ENCODE measurements at regions not wholly inside any gene's neighbourhood (a gene's known extent, or its start where the extent isn't known, plus 50 kb on each side); places are given as distances from the start of the nearest gene placed in this dataset.
A peak's percentile ranks its signal among the peaks of the same experiment; 100 is the strongest.

GRCh38 chr20:63127700-63128364 lies 88.1 kb downstream of the YTHDF1 start:
- DNase-seq, result no peak

GRCh38 chr20:63126876-63127699 lies 88.8 kb downstream of the YTHDF1 start:
- DNase-seq, result no peak

DNA sequence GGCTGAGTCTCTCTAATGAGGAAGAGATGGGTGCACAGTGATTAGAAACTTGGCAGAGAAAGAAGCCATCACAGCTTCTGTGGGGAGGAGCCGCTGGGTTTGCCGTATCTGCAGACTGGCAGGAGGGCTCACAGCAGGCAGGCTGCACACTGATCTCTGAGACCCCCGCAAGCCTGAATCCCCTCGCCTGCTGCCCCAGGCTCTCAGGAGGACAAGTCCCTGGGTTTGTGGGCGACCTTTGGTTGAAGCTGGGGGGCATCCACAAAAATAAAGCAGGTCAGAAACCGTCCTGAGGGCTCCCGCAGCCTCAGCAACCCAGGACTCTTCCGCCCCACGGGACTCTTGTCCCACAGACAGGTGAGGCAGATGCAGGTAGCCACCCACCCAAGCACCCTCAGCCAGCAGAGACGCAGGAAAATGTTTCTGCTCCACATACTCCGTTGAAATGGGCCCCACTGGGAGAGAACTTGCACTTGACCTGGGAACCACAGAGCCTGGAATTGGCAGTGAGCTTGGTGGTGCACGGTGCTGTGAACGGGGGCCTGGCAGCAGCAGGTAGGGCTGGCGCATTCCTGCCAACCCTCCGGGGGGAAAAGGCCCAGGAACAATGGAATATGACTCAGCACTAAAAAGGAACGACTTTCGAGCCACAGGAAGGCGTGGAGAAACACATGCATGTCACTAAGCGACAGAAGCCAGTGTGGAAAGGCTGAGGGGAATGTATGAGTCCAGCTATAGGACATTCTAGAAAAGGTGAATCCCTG lies 89.9 kb downstream of the YTHDF1 start:
- DNase-seq, result no peak

GRCh38 chr20:63125581-63125837 lies 90.4 kb downstream of the YTHDF1 start:
- DNase-seq, result no peak

DNA sequence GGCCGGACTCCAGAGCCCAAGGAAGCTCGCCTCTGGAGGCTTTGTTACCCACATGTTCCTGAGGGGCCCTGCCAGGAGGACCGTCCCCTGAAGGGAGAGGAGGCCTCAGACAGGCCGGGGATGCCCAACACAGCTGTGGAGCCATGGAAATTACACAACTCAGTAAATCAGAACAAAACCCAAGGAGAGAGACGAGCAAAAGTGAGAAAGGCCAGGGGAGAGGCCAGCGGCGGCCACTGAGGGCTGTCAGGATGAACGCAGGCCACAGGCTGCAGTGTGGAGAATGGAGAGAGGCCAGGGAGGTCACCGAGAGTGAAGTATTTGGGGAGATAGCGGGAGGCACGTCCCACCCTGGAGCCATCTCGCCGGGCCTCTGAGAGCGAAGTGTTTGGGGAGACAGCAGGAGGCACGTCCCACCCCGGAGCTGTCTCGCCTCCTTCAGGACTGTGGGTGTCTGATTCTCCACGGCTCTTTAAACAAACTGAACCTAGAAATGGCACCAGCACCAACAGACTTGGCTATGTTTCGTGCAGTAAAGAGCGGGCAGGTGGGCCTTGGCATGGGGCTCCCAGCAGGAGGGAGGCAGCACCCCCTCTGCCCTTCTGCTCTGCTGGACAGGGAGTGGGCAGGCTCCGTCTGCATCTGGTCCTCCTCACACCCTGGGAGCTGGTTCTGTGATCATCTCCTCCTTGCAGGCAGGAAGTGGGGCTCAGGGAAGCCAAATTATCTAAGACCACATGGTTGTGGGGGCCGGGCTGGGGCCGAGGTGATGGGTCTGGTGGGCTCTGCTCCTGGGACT lies 91.0 kb downstream of the YTHDF1 start:
- no peak for DNase-seq

- DNase-seq, result no peak
Measured at GRCh38 chr20:63124092-63124781, 91.7 kb downstream of the YTHDF1 start.

- no peak for DNase-seq
Measured at GRCh38 chr20:63123331-63123741, 92.6 kb downstream of the YTHDF1 start.

- no peak for DNase-seq
Measured at GRCh38 chr20:63122626-63123025, 93.3 kb downstream of the YTHDF1 start.

DNA sequence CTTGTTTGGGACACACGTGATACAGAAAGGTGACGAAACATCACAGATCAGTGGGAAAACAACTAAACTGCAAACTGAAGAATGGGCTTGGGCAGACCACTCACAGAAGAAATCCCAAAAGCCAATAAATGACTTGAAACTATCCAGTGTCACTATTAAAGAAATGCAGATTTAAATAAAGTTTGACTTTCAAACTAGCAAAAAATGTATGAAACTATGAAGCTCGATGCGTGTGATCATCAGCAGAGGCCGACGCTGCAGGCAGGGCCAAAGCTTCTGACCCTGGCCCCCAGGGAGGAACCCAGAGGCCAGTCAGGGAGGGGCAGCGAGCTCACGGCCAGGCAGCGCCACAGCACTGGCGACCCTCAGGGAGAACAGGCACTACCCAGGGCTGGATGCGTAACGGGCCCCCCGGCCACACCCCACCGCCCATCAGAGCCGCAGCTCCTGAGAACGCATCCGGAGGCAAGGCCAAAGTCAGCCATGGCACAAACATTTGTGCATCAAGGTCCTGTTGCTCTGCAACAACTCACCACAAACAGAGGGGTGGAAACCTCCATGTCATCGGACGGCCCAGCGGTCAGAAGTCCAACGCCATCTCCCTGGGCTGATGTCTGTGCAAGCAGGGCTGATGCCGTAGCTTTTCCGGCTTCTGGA lies 94.1 kb downstream of the YTHDF1 start:
- DNase-seq, result no peak

DNA sequence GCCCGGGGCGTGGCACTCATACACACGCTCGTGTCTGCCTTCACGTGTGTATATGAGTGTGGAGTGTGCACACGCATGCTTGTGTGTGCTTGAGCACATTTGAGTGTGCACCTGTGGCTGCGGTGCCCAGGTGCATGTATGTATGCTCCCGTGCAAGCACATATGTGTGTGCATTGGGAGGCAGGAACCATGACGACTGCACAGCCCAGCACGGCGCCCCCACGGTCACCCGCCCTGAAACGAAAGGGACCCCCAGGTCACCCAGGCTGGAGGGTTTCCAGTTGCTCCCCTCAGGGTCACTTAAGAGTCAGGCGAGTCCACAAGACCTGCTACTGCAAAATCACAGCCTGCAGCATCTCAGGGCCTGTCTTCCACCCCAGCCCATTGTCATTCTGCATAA lies 94.7 kb downstream of the YTHDF1 start:
- DNase-seq, result no peak

GRCh38 chr20:63120808-63121090 lies 95.2 kb downstream of the YTHDF1 start:
- DNase-seq, result no peak

- no peak for DNase-seq
Measured at GRCh38 chr20:63119963-63120807, 95.7 kb downstream of the YTHDF1 start.

GRCh38 chr20:63119121-63119962 lies 96.6 kb downstream of the YTHDF1 start:
- DNase-seq, result peak; percentile 70

- DNase-seq, result no peak
Measured at GRCh38 chr20:63118303-63119120, 97.4 kb downstream of the YTHDF1 start.

DNA sequence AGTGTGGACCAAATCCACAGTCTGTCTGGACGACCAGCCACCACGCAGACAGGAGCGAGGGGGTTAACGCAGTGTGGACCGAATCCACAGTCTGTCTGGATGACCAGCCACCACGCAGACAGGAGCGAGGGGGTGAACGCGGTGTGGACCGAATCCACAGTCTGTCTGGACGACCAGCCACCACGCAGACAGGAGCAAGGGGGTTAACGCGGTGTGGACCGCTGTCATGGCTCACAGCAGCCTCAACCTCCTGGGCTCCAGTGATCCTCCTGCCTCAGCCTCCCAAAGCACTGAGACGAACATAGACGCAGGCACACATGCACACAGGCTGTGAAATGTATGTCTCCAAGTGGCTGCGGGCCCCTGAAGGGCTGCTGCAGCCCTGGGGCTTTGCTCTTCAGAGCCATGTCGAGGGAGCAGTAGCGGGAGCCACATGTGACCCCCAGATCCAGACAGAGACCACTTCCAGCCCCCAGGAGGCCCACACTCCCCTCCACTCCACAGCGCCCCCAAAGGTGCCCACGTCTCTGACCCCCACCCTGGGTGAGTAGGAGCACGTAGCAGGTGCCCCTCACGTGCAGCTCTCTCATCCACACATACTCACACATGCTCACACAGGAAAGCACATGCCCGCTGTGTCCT lies 98.1 kb downstream of the YTHDF1 start:
- DNase-seq, result no peak

GRCh38 chr20:63117151-63117550 lies 98.8 kb downstream of the YTHDF1 start:
- DNase-seq, result no peak

- no peak for DNase-seq
Measured at GRCh38 chr20:63116412-63117106, 99.4 kb downstream of the YTHDF1 start.

All from DMS79 (cell line).